Fibroblast of skin of left biceps (primary cell): ENCODE measurements at regions not wholly inside any gene's neighbourhood (a gene's known extent, or its start where the extent isn't known, plus 50 kb on each side); places are given as distances from the start of the nearest gene placed in this dataset.
"Not testable (repeated sequence)": the region's sequence is repeated elsewhere in the genome, so short reads cannot be mapped to it uniquely, and the experiment has no call there.

Source experiments
- DNase-seq, 2 experiments: peaks; one replicate each; pipeline ENCODE4 v3.0.0-alpha.2; 2013; ENCODE audit warnings: low read depth in 2 of 2

GRCh38 chr9:78172610-78173009 is 63.3 kb upstream of the CEP78 start:
- not testable (repeated sequence) for DNase-seq

DNA sequence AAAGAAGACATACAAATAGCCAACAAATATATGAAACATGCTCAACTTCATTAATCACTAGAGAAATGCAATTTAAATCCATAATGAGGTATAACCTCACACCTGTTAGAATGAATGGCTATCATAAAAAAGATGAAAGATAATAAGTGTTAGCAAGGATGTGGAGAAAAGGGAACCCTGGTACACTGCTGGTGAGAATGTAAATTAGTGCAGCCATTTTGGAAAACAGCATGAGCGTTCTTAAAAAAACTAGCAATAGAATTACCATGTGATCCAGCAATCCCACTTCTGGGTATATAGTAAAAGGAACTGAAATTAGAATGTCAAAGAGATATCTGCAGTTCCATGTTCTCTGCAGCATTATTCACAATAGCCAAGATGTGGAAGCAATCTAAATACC is 64.2 kb upstream of the CEP78 start:
- DNase-seq, result no peak

- no peak for DNase-seq
These were observed 66.8 kb upstream of the CEP78 start for GRCh38 chr9:78169125-78169524.

DNA sequence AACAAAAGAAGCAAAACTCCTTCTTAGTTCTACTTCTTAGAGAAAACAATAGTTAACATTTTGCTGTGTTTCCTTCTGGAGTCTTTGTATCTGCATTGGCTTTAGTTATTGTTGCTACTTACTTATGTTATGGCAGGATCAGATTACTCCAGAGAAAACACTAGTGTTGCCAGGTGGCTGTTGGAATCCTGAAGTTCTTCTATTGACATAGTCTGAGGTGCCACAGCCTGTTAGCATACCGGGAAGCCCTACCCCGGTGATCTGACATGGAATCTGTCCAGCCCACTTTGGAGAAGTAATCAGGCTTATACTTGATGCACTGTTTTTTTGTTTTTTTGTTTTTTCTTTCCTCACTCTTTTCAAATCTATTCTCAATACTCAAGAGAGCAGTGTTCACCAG is 68.5 kb upstream of the CEP78 start:
- DNase-seq, result no peak

- DNase-seq, result no peak
These were observed 72.0 kb upstream of the CEP78 start for GRCh38 chr9:78163834-78164233.

- DNase-seq, result no peak
These were observed 77.6 kb upstream of the CEP78 start for GRCh38 chr9:78158286-78158685.

GRCh38 chr9:78150983-78151356 is 84.9 kb upstream of the CEP78 start:
- DNase-seq, result no peak

DNA sequence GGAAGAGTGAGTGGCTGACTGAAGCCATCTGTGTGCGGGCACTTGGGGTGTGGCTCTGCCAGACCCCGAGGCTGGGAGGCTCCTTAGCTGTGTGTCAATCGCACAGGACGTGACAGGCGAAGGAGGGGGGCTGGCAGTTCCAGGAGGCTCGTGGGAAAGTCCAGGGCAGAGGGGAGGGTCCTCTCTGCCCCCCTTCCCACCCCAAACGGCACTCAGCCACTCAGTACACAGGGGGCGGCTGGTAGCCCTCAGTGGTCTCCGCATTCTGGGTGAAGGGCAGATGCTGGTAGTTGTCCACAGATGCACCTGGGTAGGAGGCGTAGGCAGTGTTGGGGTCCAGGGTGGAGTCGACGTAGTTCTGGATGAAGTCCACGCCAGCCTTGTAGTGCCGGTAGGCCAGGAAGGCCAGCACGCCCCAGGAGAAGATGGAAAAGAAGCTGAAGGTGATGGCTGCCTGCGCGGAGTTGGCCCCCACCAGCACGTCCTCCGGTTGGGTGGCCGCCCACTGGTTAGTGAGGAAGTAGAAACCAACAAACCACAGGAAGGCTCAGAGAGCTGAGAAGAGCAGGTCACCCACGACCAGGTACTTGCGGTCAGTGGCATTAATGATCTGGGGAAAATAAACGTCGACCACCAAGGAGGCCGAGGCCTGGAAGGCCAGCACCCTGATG is 85.4 kb upstream of the CEP78 start:
- no peak for DNase-seq

GRCh38 chr9:78149702-78150291 is 86.1 kb upstream of the CEP78 start:
- no peak for DNase-seq

DNA sequence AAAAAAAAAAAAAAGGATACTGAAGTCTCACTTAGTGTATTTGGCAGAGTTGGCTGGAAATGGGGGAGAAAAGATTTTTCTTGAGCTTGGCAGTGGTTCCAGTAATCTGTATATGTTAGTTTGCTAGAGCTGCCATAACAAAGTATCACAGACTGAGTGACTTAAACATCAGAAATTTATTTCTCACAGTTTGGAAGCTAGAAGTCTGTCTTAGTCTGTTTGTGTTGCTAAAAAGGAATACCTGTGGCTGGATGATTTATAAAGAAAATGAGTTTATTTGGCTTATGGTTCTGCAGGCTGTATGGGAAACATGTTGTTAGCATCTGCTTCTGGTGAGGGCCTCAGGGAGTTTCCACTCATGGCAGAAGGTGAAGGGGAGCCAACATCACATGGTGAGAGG is 89.6 kb upstream of the CEP78 start:
- DNase-seq, result no peak

- no peak for DNase-seq
These were observed 91.1 kb upstream of the CEP78 start for GRCh38 chr9:78144663-78145377.

- no peak for DNase-seq
These were observed 91.9 kb upstream of the CEP78 start for GRCh38 chr9:78144008-78144381.

DNA sequence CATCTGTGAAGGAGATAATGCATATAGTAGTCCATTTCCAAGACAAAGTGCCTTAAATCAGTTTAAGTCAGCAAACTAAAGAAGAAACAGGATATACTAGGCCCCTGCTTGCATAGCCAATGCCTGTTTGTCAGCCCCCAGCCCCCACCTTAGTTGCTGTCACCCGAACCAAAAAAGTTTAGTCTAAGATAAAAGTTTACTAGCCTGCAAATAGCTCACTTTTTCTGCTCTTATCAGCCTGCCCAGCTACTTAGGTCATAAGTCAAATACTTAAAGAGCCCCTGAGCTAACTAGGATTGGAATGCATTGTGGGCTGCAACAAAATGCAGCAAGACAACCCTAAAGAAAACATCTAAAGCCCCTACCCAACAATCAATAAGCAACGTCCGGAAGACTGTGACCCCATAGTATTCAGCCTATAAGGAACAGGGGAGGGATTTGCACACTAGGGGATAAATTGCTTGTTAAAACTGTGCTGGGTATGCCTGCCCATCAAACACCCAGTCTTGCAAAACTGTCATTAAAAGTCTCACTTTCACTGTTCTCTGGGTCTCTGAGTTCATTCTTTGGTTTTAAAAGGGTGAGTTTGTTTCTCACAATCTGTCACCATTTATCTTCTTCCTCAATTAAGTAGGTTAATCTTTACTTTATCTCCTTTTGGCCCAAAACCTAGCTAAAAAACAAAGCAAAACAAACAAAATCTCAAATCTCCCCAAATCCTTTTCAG is 92.4 kb upstream of the CEP78 start:
- DNase-seq, result no peak

GRCh38 chr9:78142264-78142663 is 93.6 kb upstream of the CEP78 start:
- DNase-seq, result not testable (repeated sequence)

- no peak for DNase-seq
These were observed 102.1 kb upstream of the CEP78 start for GRCh38 chr9:78133751-78134150.

- DNase-seq, result no peak
These were observed 101.1 kb upstream of the GNAQ start for GRCh38 chr9:78132701-78133058.

- no peak for DNase-seq
These were observed 100.5 kb upstream of the GNAQ start for GRCh38 chr9:78131969-78132700.

- no peak for DNase-seq
These were observed 99.2 kb upstream of the GNAQ start for GRCh38 chr9:78130853-78131252.

DNA sequence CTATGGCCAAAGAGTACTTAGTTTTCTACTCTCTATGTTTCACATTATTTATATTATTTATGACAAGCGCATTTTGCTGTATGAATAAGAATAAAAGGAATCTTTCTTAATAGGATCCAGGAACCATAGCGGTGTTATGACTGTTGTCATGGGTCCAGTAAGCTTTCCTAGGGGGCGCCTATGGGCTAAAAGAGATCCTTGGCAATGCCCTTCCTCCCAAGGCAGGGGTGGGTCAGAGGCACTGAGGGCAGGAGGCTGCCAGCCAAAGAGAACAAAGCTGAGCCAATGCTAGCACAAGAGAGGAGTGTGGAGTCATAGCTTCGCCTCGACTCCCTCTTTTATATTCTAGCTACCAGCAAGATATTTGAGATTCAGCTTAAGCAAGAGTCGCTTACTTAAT is 98.4 kb upstream of the GNAQ start:
- DNase-seq, result no peak

DNA sequence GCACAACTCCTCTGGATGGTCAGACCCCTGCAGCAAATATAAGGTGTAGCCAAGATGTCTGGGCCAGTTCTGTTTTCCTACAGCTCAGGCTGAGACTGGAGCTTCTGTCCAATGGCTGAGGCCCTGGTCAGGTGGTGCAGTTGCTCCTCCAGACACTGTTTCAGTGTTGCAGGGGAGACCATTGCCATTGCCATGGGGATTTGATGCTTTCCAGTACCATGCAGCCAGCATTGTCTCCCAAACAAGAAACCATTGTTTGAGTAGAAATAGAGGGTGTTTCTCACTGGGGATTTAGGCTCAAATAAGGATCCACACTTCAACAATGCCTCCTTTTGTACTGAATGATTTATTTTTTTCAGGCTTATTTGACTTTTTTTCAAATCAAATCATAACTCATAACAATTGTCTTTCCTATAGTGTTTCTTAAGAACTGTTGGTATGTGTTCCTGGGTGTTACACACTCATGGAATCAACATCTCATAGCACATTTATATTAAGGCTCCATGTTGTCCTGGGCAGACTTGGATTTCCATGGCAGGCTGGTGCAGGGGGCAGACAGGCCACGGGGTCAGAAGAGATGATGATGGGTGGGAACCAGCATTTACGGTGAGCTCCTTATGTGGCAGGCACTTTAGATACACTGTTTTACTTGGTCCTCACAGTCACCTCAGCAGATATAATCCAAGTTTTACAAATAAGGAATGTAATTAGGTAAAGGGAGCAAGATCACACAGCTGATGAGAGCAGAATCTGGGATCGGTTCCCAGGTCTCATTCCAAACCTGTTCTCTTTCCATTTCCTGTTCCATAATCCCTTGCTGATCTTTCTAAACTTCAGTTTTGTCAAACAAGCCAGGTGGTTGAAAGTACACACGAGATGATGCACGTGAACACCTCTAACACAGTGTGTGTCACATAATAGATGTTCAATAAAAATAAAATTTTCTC is 95.9 kb upstream of the GNAQ start:
- DNase-seq, result no peak

DNA sequence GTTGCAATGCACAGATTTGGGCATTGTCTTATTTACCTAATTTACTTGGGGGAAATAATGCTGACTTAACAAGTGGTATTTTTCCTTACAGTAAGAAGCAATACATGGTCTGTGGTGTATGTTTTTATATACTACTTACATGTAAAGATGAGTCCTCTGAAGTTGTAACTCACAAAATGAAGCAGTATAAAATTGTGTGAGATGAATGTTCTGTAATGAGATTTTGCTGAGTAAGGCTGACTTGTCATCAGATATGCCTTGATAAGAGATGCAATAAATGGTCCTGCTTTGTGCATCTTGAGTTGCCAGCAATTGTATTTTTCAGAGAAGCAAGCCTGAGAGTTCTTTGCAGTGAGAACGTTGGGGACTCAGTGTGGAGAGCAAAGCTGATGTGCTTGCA is 92.2 kb upstream of the GNAQ start:
- DNase-seq, result no peak
